NOMO-1 treated with dmso at 0.1 percent for 144 hours (cell line): ENCODE measurements at regions not wholly inside any gene's neighbourhood (a gene's known extent, or its start where the extent isn't known, plus 50 kb on each side); places are given as distances from the start of the nearest gene placed in this dataset.

Experiments
- DNase-seq: peaks from one replicate; lab custom pipeline; 2025; ENCODE audit not compliant: unreplicated experiment; lab: John Stamatoyannopoulos, UW

DNA sequence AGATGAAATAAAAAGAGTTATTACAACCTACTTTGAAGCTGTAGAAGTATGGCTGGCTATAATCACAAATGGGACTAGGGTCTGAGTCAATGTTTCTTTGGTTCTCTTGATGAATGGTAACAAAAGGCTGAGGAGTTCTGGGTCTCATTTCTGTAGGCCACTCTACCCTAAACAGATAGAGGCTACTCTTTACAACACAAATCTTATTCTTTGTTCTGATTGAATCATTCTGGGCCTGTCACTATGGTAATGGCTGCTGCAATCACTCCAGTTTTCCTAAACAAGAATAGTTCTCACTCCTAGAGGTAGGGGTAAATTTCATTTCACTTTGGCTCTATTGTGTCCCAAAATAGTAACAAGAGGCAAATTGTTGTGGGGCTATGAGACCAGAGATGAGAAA is 1714.3 kb upstream of the PCDH20 start:
- no peak for DNase-seq

DNA sequence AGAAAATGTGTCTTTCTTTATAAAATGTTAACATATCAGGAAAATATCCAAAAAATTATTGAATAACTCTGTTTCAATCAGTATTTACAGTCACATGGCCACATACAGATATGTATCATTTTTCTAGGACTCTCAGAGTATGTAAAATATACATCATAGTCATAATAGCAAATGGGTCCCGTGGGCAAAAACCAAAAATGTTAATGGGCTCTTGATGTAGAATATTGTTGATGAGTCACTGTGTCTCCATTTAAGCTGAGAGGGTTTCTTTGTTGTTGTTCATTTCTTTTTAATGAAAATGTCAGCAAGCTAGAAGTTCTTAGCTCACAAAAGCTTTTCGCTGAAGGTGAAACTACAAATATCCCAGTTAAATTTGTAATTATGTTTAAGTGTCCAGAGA is 1713.1 kb upstream of the PCDH20 start:
- DNase-seq: no peak

DNA sequence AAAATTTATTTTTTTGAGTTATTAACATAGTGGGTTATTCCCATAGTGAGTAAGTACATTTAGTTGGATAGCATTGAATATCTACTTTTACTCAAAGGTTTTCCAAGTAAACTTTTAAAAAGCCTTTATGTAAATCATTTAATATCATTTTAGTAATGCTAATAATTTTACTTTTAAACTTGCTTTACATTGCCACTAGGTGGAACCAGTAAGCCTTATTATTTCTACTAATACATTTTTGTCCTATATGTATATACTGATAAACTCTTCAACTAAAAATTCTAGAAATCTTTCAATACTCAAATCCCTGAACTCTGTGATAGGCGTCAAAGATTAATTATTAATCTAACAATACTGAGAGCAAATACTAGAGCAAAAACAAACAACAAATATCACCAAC is 1709.2 kb upstream of the PCDH20 start:
- DNase-seq: no peak

DNA sequence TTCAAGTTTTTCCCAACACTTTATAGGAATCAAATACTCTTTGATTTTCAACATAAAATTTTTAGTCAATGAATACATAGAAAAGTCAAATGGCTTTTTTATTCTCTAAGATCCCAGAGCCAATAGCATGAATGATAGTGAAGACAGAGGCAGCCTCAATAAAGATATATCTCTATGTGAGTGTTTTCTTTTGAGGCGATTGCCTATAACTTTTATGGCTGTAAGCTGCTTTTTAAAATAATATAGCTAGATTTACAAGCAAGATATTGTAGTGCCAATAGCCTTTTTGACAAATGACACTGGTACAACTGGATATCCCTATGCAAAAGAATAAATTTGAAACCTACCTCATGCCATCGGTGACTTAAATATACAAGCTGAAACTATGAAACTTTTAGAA is 1705.2 kb upstream of the PCDH20 start:
- DNase-seq: no peak

DNA sequence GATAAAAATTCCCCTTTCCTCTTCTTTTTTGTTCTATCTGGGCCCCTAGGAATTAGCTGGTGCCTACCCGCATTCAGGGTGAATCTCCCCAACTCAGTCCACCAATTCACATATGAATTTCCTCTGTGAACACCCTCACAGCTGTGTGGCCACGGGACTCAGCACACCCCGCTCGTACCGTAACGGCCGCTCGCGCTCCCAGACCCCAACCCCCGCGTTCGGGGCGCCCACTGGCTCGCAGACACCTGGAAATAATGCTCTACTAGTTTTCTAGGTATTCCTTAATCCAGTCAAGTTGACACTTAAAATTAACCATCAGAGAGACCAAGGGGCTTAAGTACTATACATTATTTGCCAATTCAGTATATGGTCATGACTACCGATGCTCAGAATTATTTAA is 1702.1 kb upstream of the PCDH20 start:
- no peak for DNase-seq

DNA sequence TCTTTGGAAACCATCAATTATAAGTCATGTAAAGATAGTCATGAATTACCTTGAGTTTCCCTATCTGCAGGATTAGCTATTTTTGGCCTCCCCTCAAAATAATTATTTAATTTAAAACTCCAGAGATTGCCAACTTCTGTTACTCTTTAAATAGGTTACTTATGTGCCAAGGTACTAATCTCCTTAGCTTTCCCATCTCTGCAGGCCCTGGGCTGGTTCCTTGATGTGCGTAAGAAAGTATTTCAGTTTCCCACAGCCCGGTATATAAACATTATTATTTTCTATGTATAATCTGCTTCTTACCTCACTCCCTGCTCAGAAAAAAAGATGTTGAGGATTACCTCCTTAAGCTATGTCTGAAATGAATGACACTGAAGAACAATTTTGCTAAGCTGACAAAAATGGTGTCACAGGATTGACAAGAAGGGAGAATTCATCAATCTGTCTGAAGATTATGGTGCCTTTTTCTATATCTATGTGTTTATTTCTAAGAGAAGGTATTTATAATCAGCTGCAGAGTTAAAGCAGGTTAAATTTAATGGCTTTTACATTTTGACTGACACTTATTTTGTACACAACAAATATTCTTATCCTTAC is 1697.2 kb upstream of the PCDH20 start:
- DNase-seq: no peak

DNA sequence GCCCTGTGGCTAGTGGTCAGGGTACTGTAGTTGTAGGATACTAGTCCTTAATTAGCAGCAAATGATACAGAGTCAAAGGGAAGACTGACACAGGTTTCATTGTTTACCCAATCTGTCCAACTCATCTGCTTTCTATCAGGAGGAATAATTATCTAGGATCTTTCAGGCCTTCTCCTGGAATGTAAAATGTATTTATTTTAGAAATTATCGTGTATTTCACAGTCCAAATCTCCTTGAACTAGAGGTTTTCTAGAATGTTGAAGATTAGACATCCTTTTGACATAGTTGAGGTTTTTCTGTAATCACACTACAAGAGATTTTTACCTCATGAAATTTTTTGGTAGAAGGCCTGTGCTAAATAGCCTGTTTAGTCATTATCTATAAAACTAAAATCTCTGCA is 1694.8 kb upstream of the PCDH20 start:
- no peak for DNase-seq

DNA sequence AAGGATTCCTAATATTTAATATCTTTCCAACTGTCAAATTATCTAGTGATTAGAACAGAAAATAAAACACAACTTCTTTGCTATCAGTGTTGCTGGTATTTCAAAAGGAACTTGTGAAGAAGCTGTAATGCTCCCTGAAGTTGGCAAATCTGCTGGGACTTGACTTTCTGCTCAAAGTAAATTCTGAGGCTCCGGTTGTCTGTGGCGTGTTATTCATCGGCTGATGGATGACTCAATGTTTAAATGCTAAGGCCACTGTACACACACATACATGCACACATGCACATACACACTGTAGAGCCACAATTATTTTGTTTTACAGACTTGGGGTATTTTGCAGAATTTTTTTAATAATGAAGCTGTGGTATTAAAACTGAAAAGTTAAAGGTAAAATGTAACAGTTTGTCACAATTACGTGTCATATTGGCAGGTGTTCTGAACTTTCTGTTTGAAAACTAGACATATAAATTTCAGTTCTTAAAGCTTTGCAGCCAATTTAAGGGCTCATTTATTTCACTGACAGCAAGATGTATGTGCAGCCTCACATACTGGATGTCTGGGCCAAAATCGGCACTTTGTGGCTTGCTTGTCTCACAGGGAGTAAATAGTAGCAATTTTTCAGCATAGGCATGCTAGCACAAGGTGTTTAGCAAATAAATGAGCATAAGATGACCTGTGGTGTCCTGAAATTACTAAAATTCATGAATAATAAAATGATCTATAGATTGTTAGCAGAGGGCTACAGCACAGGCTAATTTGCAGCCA is 1691.7 kb upstream of the PCDH20 start:
- DNase-seq: no peak

DNA sequence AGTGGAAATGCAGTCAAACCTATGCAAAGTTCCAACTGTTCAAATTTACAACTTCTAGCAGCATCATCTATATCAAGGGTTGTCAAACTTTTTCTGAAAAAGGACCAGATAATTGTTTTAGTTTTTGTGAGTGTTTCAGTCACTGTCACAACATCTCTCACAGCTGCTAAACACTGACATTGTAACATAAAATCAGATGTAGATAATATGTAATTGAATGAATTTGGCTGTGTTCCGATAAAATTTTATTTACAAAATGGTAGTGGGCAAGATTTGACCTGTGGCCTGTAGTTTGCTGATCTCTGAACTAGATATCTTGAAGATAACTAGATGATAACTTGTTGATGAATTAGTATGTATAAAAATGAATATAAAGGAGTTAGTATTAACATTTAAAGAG is 1679.1 kb upstream of the PCDH20 start:
- no peak for DNase-seq

DNA sequence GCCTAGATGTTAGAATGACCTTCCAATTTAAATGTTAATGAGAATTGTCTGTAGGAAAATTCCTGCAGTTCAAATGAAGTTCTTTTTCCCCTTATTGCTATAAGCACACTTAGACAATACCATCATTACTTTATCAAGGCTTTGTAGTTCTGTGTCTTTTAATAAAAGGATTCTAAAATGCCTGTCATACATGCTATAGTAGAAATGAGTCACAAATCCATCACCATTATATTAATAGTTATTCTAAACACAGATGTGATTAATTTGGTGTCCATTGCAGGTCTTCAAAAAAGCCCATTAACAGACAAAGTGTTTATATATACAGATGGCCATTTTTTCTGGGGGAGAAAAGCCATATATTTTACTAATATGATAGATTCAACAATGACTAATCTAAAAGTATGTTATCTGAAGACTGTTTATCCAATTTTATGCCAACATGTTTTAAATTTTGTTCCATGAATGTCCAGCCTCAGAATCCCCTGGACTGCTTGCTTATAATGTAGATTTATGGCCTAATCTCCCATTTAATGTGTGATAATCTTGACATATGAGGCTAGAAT is 1678.3 kb upstream of the PCDH20 start:
- DNase-seq: no peak

DNA sequence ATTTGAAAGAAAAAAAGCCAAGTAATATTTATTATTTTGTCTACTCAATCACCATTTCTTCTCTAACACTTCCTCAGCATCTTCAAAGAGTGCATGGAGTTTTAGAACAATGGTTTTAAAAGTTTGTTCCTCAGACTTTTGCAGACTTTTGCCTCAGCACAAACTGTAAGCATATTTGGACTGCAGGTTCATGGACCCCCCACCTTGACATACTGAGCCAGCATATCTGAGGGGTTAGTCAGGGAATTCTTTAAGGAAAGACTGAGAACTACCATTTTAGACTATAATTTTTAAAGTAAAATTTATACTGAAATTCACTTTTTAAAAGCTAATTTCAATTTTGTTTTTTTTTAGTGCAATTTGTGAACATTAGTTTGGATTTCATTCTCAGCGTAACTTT is 1676.8 kb upstream of the PCDH20 start:
- DNase-seq: no peak

DNA sequence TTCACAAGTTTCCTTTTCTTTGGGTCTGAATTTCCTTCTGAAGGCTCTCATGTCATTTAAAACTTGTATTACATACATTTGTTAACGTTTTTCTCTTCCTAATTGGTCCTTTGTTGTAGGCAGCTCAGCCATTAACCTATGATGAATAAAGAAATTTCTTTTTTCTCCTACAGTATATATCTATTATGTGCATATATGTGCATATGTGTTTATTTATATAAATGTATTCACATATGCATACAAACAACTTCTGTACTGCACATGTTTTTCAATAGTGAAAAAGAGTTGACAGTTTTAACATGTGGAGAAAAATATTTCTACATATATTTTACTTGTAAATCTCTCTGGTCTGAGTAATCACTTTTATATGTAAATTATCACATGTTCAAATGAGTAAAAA is 1674.9 kb upstream of the PCDH20 start:
- DNase-seq: no peak

DNA sequence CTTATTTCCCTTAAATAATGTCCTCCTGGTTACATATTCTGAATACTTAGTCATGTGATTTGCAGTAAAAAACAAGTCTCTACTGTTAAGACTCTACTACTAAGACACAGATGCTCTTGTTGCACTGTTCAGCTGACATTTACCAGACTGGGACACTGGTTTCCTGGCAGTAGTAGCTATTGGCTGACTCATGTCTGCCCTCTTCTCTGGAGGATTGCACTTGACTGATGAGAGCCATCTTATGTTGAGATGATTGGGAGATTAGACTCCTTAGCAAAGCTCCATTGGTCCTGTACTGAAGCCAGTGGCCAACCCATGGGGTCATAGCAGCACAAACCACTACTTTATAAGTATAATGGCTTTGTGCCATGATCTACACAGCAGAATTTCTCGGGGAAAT is 1672.6 kb upstream of the PCDH20 start:
- no peak for DNase-seq

DNA sequence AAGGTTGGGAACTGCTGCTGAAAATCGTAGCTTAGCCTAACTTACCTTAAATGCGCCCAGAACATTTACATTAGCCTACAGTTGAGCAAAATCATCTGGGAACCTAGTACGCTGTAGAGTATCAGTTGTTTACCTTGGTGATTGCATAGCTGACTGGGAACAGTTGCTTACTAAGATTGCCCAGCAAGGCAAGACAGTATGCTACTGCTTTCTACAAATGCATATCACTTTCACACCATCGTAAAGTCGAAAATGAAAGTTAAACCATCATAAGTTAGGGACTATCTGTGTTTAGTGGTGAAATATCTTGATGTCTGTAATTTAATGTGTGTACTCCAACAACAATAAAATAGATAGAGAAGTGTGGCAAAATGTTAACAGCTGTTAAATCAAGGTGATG is 1670.6 kb upstream of the PCDH20 start:
- no peak for DNase-seq

DNA sequence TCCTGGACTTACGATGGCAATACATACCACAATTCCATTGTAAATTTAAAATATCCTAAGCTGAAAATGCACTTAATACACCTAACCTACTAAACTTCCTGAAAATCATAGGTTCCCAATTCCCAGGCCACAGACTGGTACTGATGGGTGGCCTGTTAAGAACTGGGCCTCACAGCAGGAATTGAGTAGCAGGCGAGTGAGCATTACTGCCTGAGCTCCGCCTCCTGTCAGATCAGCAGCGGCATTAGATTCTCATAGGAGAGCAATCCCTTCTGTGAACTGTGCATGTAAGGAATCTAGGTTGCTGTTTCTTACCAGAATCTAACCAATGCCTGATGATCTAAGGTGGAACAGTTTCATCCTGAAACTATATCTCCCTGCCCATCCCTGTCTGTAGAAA is 1670.2 kb upstream of the PCDH20 start:
- DNase-seq: no peak

DNA sequence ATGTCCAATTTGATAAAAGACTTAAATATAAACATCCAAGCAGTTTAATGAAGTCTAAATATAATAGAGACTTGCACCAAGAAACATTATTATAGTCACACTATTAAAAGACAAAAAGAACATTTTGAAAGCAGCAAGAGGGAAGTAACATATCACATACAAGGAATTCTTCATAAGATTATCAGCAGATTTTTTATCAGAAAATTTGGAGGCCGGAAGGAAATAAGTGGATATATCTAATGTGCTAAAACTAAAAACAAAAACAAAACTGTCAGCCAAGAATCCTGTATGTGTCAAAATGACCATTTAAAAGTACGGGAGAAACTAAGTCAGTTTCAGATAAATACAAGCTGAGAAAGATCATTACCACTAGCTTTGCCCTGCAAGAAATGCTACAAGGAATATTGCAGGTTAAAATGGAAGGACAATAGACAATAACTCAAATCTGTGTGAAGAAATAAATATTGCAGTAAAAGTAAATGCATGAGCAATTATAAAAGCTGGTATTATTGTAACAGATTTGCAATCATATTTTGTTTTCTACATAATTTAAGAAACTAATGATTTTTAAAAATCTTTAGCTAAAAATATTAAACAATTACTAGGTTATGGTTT is 1665.9 kb upstream of the PCDH20 start:
- no peak for DNase-seq

DNA sequence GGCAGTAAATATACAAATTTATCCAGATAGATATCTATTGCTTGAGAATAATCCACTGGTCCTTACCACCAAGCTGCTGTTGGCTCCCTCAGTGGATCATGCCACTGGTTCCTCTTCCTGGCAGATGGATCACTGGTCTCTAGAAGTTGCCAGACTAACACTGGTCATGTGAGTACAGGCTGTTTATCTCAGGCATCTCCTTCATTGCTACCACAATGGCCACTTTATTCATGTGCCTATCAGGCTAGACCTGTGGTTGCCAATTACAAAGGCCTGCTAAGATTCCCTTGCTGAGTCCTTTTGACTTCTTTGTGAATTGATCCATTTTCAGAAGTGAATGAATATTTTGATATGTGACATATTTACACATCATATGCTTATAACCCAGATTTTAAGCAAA is 1659.5 kb upstream of the PCDH20 start:
- DNase-seq: no peak

DNA sequence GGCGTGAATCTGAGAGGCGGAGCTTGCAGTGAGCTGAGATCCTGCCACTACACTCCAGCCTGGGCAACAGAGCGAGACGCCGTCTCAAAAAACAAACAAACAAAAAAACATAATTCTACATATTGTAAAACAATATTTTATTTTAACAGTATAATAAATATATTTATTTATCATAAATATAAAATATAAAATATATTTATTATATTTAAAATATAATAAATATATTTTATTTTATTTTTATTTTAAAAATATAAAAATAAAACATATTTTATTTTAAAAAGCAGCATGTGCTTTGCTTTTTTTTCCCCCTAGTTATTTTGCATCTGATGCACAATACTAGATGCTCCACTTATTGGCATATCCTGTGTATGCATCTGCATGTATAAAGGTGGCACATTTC is 1634.6 kb upstream of the PCDH20 start:
- no peak for DNase-seq

DNA sequence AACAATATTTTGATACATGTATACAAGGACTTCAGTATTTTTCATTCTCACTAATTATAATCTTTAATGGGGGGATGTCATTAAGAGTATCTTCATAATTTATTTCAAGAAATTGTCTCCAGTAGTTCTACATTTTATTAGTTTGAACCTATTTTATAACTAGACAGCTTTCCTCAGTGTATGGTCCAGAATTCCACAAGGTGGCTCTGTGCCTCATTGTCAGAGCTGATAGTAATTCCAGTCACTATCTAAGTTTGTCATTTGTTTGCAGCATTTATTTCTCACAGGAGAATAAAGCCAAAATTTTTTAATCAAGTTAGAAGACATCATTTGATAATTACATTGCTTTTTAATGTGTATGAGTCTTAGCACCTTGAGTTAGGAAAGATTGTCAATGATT is 1633.0 kb upstream of the PCDH20 start:
- no peak for DNase-seq

DNA sequence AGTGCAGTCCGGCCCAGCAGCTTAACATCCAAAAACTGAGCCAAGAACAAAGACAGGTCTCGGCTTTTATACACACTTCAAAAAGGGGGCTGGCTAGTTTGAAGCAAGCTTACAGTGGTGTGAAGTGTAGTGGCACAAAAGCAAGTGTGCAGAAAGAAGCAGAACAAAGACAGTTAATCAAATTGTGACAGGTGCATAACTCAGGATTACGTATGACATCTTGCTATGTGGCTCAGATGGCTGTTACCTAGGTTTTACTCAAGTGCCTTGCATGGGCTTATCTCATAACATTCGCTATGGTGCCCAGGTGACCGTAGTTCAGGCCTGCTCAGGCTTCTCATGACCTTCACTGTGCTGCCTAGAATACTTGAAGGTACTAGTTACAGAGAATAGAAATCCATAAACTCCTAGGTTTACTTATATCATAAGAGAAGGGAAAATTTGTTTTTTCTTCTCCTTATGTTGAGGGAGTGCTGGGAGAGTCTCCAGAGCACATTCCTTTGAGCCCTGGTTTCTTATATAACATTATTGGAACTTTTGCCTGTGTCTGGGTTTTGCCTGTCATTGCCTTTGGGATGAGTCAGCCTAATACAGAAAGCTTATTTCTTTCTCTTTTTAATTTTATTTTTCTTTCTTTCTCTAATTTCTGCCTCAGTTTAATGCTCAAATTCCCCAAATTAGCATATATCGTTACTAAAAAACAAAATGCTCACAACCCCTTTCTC is 1629.1 kb upstream of the PCDH20 start:
- DNase-seq: no peak

DNA sequence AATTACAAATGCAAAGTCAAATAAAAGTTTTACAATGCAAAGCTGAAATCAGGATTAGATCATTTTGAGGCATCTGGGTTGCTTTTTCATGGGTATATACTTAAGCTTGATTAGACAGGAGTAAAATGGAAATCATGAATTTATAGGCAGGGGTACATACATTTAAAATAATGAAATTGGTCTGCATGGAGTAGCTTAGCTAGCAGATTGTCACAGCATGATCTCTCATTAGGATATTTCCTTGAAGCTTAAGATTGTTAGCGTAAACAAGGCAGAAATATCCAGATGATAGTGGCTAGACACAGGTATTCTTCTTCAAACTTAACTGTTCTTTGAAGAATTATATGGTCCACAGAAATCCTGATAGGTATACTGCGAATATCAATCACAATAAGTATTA is 1627.0 kb upstream of the PCDH20 start:
- DNase-seq: no peak
